H1 (cell line): ENCODE measurements at regions not wholly inside any gene's neighbourhood (a gene's known extent, or its start where the extent isn't known, plus 50 kb on each side); places are given as distances from the start of the nearest gene placed in this dataset.
"Not testable (repeated sequence)": the region's sequence is repeated elsewhere in the genome, so short reads cannot be mapped to it uniquely, and the experiment has no call there.

ENCODE experiments used
- CTCF ChIA-PET: fragments of 300-600 bp; sonication (Branson Sonifier 250); formaldehyde crosslinking; loops from one replicate; lab custom pipeline; 2021; ENCODE audit not compliant: partially characterized antibody; lab: Charles Lee
- POLR2A ChIA-PET: fragments of 300-600 bp; sonication (Branson Sonifier 250); formaldehyde crosslinking; loops from one replicate; lab custom pipeline; 2021; ENCODE audit warnings: inconsistent platforms; ENCODE audit not compliant: partially characterized antibody; lab: Charles Lee
- DNase-seq, 2 experiments: peaks; one replicate each; pipeline versions ENCODE4 v3.0.0 to v3.0.0-alpha.2; 2010 to 2022; ENCODE audit warnings: low spot score in 2 of 2, low read depth in 1 of 2, mixed read lengths in 1 of 2
- FAIRE-seq: peaks from 2 replicates; lab custom pipeline; 2011; peaks lifted over from hg19 to GRCh38; lab: Jason Lieb, UNC
- H2AFZ ChIP-seq: 2 replicates; pipeline ENCODE4 v1.8.1; 2012; ENCODE audit warnings: low read length, inconsistent platforms
- H2AK5ac ChIP-seq: 2 replicates; pipeline ENCODE4 v1.6.1; 2013; ENCODE audit warnings: low read depth, low read length
- H2BK120ac ChIP-seq: replicated peaks from 2 replicates; pipeline ENCODE3; 2013; ENCODE audit warnings: low read depth, low read length, inconsistent platforms
- H2BK12ac ChIP-seq: 2 replicates; pipeline ENCODE4 v1.6.1; 2013; ENCODE audit warnings: low read depth, low read length
- H2BK15ac ChIP-seq: 2 replicates; pipeline ENCODE4 v1.6.1; 2013; ENCODE audit warnings: low read length
- H2BK20ac ChIP-seq: 2 replicates; pipeline ENCODE4 v1.6.1; 2013; ENCODE audit warnings: low read length
- H2BK5ac ChIP-seq: 2 replicates; pipeline ENCODE4 v1.6.1; 2013; ENCODE audit warnings: low read depth, low read length
- H3K14ac ChIP-seq: 2 replicates; pipeline ENCODE4 v1.6.1; 2013; ENCODE audit warnings: inconsistent platforms; ENCODE audit not compliant: insufficient read length
- H3K18ac ChIP-seq: 2 replicates; pipeline ENCODE4 v1.6.1; 2013; ENCODE audit warnings: low read length; ENCODE audit errors: extremely low read depth
- H3K23ac ChIP-seq: 2 replicates; pipeline ENCODE4 v1.6.1; 2013; ENCODE audit warnings: inconsistent platforms; ENCODE audit not compliant: insufficient read length
- H3K23me2 ChIP-seq: 2 replicates; pipeline ENCODE4 v1.6.1; 2013; ENCODE audit warnings: low read depth, low read length
- H3K27ac ChIP-seq: 2 replicates; pipeline ENCODE4 v1.6.1; 2011; ENCODE audit warnings: low read depth, low read length, inconsistent platforms
- H3K27me3 ChIP-seq, 4 experiments: replicated peaks in 1 of 4; 1 replicate in 1 of 4; 2 replicates in 3 of 4; pipeline versions ENCODE4 v1.6.1 to v1.8.1; 2011 to 2013; ENCODE audit warnings: low read length in 3 of 4, mild to moderate bottlenecking in 3 of 4, inconsistent platforms in 2 of 4, mixed read lengths in 2 of 4, moderate library complexity in 1 of 4; ENCODE audit not compliant: control insufficient read depth in 3 of 4, insufficient read depth in 3 of 4; ENCODE audit errors: extremely low read depth in 1 of 4
- H3K36me3 ChIP-seq, 4 experiments: 2 replicates each; pipeline versions ENCODE4 v1.6.1 to v1.8.1; 2011 to 2013; ENCODE audit warnings: mild to moderate bottlenecking in 4 of 4, low read length in 3 of 4, moderate library complexity in 2 of 4, control low read depth in 1 of 4, inconsistent platforms in 1 of 4; ENCODE audit not compliant: insufficient read depth in 4 of 4, control insufficient read depth in 2 of 4
- H3K4ac ChIP-seq: replicated peaks from 2 replicates; pipeline ENCODE3; 2013; ENCODE audit warnings: low read length, low read depth, mixed read lengths, inconsistent platforms; ENCODE audit not compliant: insufficient read length
- H3K4me1 ChIP-seq, 4 experiments: replicated peaks in 1 of 4; 1 replicate in 1 of 4; 2 replicates in 3 of 4; pipeline versions ENCODE4 v1.6.1 to v1.8.1; 2011 to 2013; ENCODE audit warnings: low read length in 3 of 4, inconsistent platforms in 2 of 4, mixed read lengths in 1 of 4; ENCODE audit not compliant: insufficient read depth in 4 of 4, control insufficient read depth in 3 of 4
- H3K4me2 ChIP-seq, 2 experiments: 2 replicates each; pipeline versions ENCODE4 v1.6.1 to v1.8.1; 2011 to 2013; ENCODE audit warnings: low read depth in 2 of 2, low read length in 2 of 2, control low read depth in 1 of 2, inconsistent platforms in 1 of 2, mild to moderate bottlenecking in 1 of 2; ENCODE audit not compliant: insufficient read depth in 1 of 2
- H3K4me3 ChIP-seq, 4 experiments: fragments of 200-600, 300-600 bp in 1 of 4; sonication (generic), shearing (Covaris generic), sonication (Bioruptor Twin) in 1 of 4; 2 replicates each; pipeline versions ENCODE4 v1.5.1 to v1.8.1; 2011 to 2016; ENCODE audit warnings: low read length in 4 of 4, low read depth in 3 of 4, control low read depth in 2 of 4, inconsistent platforms in 2 of 4, mild to moderate bottlenecking in 2 of 4, mixed read lengths in 1 of 4, moderate library complexity in 1 of 4; ENCODE audit not compliant: insufficient read depth in 2 of 4; ENCODE audit errors: extremely low read depth in 1 of 4
- H3K56ac ChIP-seq: replicated peaks from 2 replicates; pipeline ENCODE3; 2013; ENCODE audit warnings: low read depth, mild to moderate bottlenecking, mixed read lengths, low read length, inconsistent platforms; ENCODE audit not compliant: insufficient read length
- H3K79me1 ChIP-seq: 2 replicates; pipeline ENCODE4 v1.6.1; 2013; ENCODE audit warnings: low read depth, low read length, control low read depth
- H3K79me2 ChIP-seq, 2 experiments: 2 replicates each; pipeline versions ENCODE4 v1.6.1 to v1.8.1; 2012 to 2013; ENCODE audit warnings: low read length in 2 of 2, mild to moderate bottlenecking in 2 of 2, inconsistent platforms in 1 of 2; ENCODE audit not compliant: insufficient read depth in 2 of 2, control insufficient read depth in 1 of 2
- H3K9ac ChIP-seq, 4 experiments: replicated peaks in 1 of 4; 1 replicate in 1 of 4; 2 replicates in 3 of 4; pipeline versions ENCODE4 v1.6.1 to v1.8.1; 2011 to 2013; ENCODE audit warnings: low read depth in 3 of 4, low read length in 3 of 4, control low read depth in 2 of 4, mild to moderate bottlenecking in 2 of 4, moderate library complexity in 2 of 4, inconsistent platforms in 1 of 4; ENCODE audit errors: extremely low read depth in 1 of 4
- H3K9me3 ChIP-seq, 2 experiments: 2 replicates each; pipeline versions ENCODE4 v1.6.1 to v1.8.1; 2012 to 2013; ENCODE audit warnings: mild to moderate bottlenecking in 2 of 2, moderate library complexity in 2 of 2, control low read depth in 1 of 2, inconsistent platforms in 1 of 2, low read depth in 1 of 2, low read length in 1 of 2, mixed read lengths in 1 of 2; ENCODE audit not compliant: insufficient read depth in 2 of 2
- H4K20me1 ChIP-seq, 2 experiments: replicated peaks in 1 of 2; 2 replicates each; pipeline versions ENCODE3 to v1.8.1; 2011 to 2013; ENCODE audit warnings: inconsistent platforms in 2 of 2, low read length in 2 of 2, mild to moderate bottlenecking in 1 of 2; ENCODE audit not compliant: insufficient read depth in 2 of 2, control insufficient read depth in 1 of 2
- H4K5ac ChIP-seq: 2 replicates; pipeline ENCODE4 v1.6.1; 2013; ENCODE audit warnings: low read length, low read depth, mixed read lengths, inconsistent platforms; ENCODE audit not compliant: insufficient read length
- H4K8ac ChIP-seq: 2 replicates; pipeline ENCODE4 v1.8.0; 2013; ENCODE audit warnings: mild to moderate bottlenecking, moderate library complexity, low read length, inconsistent platforms; ENCODE audit not compliant: insufficient read depth; ENCODE audit errors: extremely low read depth
- H4K91ac ChIP-seq: replicated peaks from 2 replicates; pipeline ENCODE3; 2013; ENCODE audit warnings: low read length, mixed read lengths, inconsistent platforms; ENCODE audit not compliant: insufficient read length
- WGBS, 2 experiments: shearing (Covaris generic) in 1 of 2; methylation state at CpG; one replicate each; pipeline versions ENCODE4 v1.1.6 to v1.1.7; 2013 to 2015; ENCODE audit warnings: low lambda C conversion rate in 2 of 2, mixed read lengths in 2 of 2, inconsistent platforms in 1 of 2, low coverage in 1 of 2, missing lambda C conversion rate in 1 of 2; ENCODE audit not compliant: insufficient replicate concordance in 2 of 2, insufficient coverage in 1 of 2, insufficient read length in 1 of 2; ENCODE audit errors: extremely low coverage in 1 of 2, missing lambda C conversion rate in 1 of 2; 5-methylcytosine and 5-hydroxymethylcytosine counted together

DNA sequence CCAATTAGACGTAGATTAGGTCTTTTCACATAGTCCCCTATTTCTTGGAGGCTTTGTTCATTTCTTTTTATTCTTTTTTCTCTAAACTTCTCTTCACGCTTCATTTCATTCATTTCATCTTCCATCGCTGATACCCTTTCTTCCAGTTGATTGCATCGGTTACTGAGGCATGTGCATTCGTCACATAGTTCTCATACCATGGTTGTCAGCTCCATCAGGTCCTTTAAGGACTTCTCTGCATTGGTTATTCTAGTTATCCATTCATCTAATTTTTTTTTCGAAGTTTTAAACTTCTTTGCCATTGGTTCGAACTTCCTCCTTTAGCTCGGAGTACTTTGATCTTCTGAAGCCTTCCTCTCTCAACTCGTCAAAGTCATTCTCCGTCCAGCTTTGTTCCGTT is 541.7 kb upstream of the KLF4 start:
- not testable (repeated sequence) for H3K18ac ChIP-seq, H2BK15ac ChIP-seq, H3K4ac ChIP-seq, H3K23me2 ChIP-seq, H2AK5ac ChIP-seq, H2BK5ac ChIP-seq, DNase-seq, H3K14ac ChIP-seq, H3K4me1 ChIP-seq, H3K79me2 ChIP-seq, H3K27me3 ChIP-seq, H2BK20ac ChIP-seq, H3K23ac ChIP-seq, H3K27ac ChIP-seq, H3K9ac ChIP-seq, H3K79me1 ChIP-seq, H3K4me3 ChIP-seq, H3K56ac ChIP-seq, H4K8ac ChIP-seq, H2BK120ac ChIP-seq, FAIRE-seq, H2BK12ac ChIP-seq, H3K36me3 ChIP-seq, H4K5ac ChIP-seq, H3K4me2 ChIP-seq, H2AFZ ChIP-seq, H4K91ac ChIP-seq, H4K20me1 ChIP-seq
- peaks cover 10 to 20% of the 10 kb centered on the region in 2 experiments for H3K9me3 ChIP-seq
- ChIA-PET CTCF (interaction anchor here (0.8 kb wide), 1 partner anchor 169 kb away, joined by 3 read pairs; no protein-coding TSS in a partner anchor), POLR2A (interaction anchor here (1.1 kb wide), 1 partner anchor 17 kb away, joined by 3 read pairs; no protein-coding TSS in a partner anchor)
- WGBS, 2 experiments = 86% methylated on average over 11 of the region's 11 CpGs; no CpG with 5 or more reads in 1 of the 2 experiments

DNA sequence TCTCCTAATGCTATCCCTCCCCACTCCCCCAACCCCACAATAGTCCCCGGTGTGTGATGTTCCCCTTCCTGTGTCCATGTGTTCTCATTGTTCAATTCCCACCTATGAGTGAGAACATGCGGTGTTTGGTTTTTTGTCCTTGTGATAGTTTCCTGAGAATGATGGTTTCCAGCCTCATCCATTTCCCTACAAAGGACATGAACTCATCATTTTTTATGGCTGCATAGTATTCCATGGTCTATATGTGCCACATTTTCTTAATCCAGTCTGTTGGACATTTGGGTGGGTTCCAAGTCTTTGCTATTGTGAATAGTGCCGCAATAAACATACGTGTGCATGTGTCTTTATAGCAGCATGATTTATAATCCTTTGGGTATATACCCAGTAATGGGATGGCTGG is 537.1 kb upstream of the KLF4 start:
- H3K23ac ChIP-seq, H2BK20ac ChIP-seq, H3K4ac ChIP-seq, H2BK120ac ChIP-seq, H3K4me2 ChIP-seq, H3K23me2 ChIP-seq, H3K27ac ChIP-seq, H4K20me1 ChIP-seq, FAIRE-seq, H3K36me3 ChIP-seq, H2BK5ac ChIP-seq, H3K18ac ChIP-seq, H3K9me3 ChIP-seq, H3K14ac ChIP-seq, H3K79me2 ChIP-seq, H4K5ac ChIP-seq, CTCF ChIA-PET, H4K91ac ChIP-seq, POLR2A ChIA-PET, H2AFZ ChIP-seq, H2BK12ac ChIP-seq, H4K8ac ChIP-seq, H3K4me3 ChIP-seq, DNase-seq, H2AK5ac ChIP-seq, H3K27me3 ChIP-seq, H3K56ac ChIP-seq, H3K4me1 ChIP-seq, H2BK15ac ChIP-seq, H3K9ac ChIP-seq, H3K79me1 ChIP-seq: not testable (repeated sequence)
- 96% methylated on average over 4 of the region's 4 CpGs; no CpG with 5 or more reads in 1 of the 2 experiments for WGBS, 2 experiments
